Upper lobe of left lung (tissue), 4 donors: ENCODE measurements at regions not wholly inside any gene's neighbourhood (a gene's known extent, or its start where the extent isn't known, plus 50 kb on each side); places are given as distances from the start of the nearest gene placed in this dataset.

Experiments
- EP300 ChIP-seq, 4 donors: sonication (generic); formaldehyde crosslinking; IDR thresholded peaks; one replicate each; pipeline ENCODE4 v1.5.1; 2017; ENCODE audit warnings: antibody characterized with exemption in 4 of 4, control low read depth in 2 of 4
- POLR2A ChIP-seq, 4 donors: fragments of 450-650 bp; IDR thresholded peaks; one replicate each; pipeline ENCODE4 v1.5.1; 2016 to 2017; ENCODE audit warnings: antibody characterized with exemption in 4 of 4, mild to moderate bottlenecking in 2 of 4
- TF ChIP-seq, protein P1 (sequence below), 6 experiments: fragments of 450-650 bp in 4 of 6; fragments of 200-600 bp in 2 of 6; sonication (generic) in 2 of 6; IDR thresholded peaks; one replicate each; pipeline ENCODE4 v1.5.1; 2016 to 2019; ENCODE audit warnings: antibody characterized with exemption in 6 of 6

DNA sequence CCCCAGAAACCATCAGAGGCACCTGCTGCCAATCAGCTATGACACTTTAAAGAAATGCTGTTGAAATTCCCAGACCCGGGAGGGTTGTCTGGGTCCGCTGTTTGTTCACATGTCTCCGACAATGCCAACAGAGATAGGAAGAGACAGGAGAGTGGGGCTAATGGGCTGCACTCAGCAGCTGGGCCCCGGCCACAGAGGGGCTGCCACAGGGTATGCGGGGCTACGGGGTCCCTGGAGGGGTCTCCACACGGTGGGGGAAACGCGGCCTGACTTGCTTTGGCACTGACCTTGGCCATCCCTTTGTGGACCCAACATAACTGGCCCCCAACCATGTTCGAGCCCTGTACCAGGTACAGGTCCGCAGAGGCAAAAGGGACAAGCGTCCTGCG is 121.0 kb upstream of the PPP1R26 start:
- TF ChIP-seq POLR2A (IDR thresholded peaks at IDR 0.05) (no peak), EP300 (IDR thresholded peaks at IDR 0.05) (no peak)
- TF ChIP-seq, protein P1, sequence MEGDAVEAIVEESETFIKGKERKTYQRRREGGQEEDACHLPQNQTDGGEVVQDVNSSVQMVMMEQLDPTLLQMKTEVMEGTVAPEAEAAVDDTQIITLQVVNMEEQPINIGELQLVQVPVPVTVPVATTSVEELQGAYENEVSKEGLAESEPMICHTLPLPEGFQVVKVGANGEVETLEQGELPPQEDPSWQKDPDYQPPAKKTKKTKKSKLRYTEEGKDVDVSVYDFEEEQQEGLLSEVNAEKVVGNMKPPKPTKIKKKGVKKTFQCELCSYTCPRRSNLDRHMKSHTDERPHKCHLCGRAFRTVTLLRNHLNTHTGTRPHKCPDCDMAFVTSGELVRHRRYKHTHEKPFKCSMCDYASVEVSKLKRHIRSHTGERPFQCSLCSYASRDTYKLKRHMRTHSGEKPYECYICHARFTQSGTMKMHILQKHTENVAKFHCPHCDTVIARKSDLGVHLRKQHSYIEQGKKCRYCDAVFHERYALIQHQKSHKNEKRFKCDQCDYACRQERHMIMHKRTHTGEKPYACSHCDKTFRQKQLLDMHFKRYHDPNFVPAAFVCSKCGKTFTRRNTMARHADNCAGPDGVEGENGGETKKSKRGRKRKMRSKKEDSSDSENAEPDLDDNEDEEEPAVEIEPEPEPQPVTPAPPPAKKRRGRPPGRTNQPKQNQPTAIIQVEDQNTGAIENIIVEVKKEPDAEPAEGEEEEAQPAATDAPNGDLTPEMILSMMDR (IDR thresholded peaks at IDR 0.05), result no peak
